ENCODE measurements at regions not wholly inside any gene's neighbourhood (a gene's known extent, or its start where the extent isn't known, plus 50 kb on each side); places are given as distances from the start of the nearest gene placed in this dataset.

DNA sequence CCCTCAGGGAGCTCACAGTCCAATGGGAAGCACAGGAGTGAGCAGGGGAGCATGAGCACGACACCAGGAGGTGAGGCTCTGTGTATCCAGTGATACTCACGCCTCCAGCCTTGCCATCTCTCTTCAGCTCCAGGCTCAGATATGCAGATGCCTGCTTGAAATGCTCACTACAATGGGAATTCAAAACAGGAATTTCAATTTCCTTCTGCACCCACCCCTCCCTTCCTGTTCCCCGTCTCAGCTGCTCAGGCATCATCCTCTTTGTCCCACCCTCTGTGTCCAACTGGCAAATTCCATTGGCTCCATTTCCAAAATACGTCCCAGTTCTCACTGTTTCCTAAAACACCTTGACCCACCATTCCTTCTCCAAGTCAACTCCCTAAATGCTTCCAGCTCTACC is 58.9 kb downstream of the FBXO2 start (continued):
- TF ChIP-seq, protein P1, sequence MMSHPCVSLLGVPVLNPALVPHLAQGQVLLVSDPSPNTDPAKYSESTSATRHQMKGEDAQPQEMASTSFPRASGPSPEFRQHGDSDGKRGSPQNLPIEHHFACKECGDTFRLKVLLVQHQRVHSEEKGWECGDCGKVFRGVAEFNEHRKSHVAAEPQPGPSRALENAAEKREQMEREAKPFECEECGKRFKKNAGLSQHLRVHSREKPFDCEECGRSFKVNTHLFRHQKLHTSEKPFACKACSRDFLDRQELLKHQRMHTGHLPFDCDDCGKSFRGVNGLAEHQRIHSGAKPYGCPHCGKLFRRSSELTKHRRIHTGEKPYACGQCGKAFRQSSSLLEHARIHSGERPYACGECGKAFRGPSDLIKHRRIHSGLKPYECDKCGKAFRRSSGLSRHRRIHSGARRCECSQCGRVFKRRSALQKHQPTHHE (CRISPR knock-in tag; IDR thresholded peaks at IDR 0.05; ENCODE audit: borderline replicate concordance), result no peak
- TF ChIP-seq U2AF1 (optimal IDR thresholded peaks at IDR 0.05; ENCODE audit: low read depth, low read length), result no peak
- TF ChIP-seq HES4 (CRISPR knock-in tag; IDR thresholded peaks at IDR 0.05; ENCODE audit: borderline replicate concordance), result no peak
- no peak for TF ChIP-seq ZFP82 (CRISPR knock-in tag; IDR thresholded peaks at IDR 0.05; ENCODE audit: borderline replicate concordance)

DNA sequence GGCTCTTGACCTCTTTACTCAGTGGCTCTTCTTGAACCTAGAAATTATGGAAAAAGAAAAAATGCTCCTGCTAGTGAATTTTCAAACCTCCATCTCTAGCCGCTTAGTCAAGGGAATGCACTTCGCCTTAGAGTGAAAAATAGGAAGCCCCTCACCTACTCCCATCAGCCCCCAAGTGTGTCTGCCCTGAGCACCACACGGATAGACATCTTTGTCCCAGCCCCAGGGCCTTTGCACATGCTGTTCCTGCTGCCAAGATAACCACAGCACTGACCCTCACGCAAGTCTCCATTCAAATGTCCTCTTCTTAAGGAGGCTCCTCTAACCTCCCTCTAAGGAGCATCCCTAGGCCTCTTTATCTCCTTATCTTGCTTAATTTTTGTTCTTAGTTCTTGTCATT is 59.6 kb downstream of the FBXO2 start:
- Histone ChIP-seq H3K27me3 (ENCODE audit: control insufficient read depth in 1 of 2, insufficient read depth in 2 of 2, low read length in 2 of 2) (peaks cover 3 to 29% of the 10 kb centered on the region in 2 experiments; a peak in 4 of 5 replicates), H3K27ac (ENCODE audit: extremely low read length, insufficient read depth, low read length) (no peak overlapping the region), H3K79me2 (ENCODE audit: insufficient read depth, low read length) (no peaks in the 10 kb centered on the region), H3K4me3 (replicated peaks in 1 of 3; ENCODE audit: insufficient read depth in 1 of 3, low read depth in 2 of 3, low read length in 3 of 3) (no peak overlapping the region), H3K9me3 (ENCODE audit: low read length) (no peaks in the 10 kb centered on the region), H3K36me3 (replicated peaks in 1 of 2; ENCODE audit: control insufficient read depth in 1 of 2, insufficient read depth in 2 of 2, low read length in 2 of 2) (no peaks in the 10 kb centered on the region), H4K20me1 (ENCODE audit: insufficient read depth, low read length) (no peaks in the 10 kb centered on the region), H2AFZ (ENCODE audit: low read length) (no peak overlapping the region), H3K9ac (ENCODE audit: insufficient read depth, low read depth, low read length) (no peak overlapping the region), H3K4me1 (ENCODE audit: insufficient read depth, low read length) (no peaks in the 10 kb centered on the region), H3K4me2 (ENCODE audit: low read depth, low read length) (no peak overlapping the region)
- ATAC-seq (no peak), FAIRE-seq (no peak), DNase-seq (ENCODE audit: low spot score) (no peak)
- POLR2A ChIA-PET, result no interaction called here
- CTCF ChIA-PET (ENCODE audit: low intra/inter-chr PET ratio, low total read pairs), result no interaction called here
- in situ Hi-C loops (cut with HindIII; ENCODE audit: extremely low pct_ligation_motif_present, low pct_unique_long_range_greater_than_20kb) (no loop called here), intact Hi-C loops (cut with micrococcal nuclease; ENCODE audit: unreplicated experiment) (no loop called here)
- WGBS (ENCODE audit: low lambda C conversion rate), result 53% methylated on average over 4 of the region's 4 CpGs
- BruUV-seq (replicated peaks), result no TSS peak
- TF ChIP-seq KDM1A (CRISPR knock-in tag; IDR thresholded peaks at IDR 0.05), result no peak
- TF ChIP-seq SMYD3 (CRISPR knock-in tag; IDR thresholded peaks at IDR 0.05), result no peak
- no peak for TF ChIP-seq ZNF605 (CRISPR knock-in tag; IDR thresholded peaks at IDR 0.05)
- TF ChIP-seq, protein P2, sequence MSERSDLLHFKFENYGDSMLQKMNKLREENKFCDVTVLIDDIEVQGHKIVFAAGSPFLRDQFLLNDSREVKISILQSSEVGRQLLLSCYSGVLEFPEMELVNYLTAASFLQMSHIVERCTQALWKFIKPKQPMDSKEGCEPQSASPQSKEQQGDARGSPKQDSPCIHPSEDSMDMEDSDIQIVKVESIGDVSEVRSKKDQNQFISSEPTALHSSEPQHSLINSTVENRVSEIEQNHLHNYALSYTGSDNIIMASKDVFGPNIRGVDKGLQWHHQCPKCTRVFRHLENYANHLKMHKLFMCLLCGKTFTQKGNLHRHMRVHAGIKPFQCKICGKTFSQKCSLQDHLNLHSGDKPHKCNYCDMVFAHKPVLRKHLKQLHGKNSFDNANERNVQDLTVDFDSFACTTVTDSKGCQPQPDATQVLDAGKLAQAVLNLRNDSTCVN (CRISPR knock-in tag; IDR thresholded peaks at IDR 0.05; ENCODE audit: borderline replicate concordance), result no peak
- no peak for TF ChIP-seq ZNF414 (CRISPR knock-in tag; IDR thresholded peaks at IDR 0.05)
- no peak for TF ChIP-seq PATZ1 (CRISPR knock-in tag; IDR thresholded peaks at IDR 0.05)
- TF ChIP-seq, protein P3, sequence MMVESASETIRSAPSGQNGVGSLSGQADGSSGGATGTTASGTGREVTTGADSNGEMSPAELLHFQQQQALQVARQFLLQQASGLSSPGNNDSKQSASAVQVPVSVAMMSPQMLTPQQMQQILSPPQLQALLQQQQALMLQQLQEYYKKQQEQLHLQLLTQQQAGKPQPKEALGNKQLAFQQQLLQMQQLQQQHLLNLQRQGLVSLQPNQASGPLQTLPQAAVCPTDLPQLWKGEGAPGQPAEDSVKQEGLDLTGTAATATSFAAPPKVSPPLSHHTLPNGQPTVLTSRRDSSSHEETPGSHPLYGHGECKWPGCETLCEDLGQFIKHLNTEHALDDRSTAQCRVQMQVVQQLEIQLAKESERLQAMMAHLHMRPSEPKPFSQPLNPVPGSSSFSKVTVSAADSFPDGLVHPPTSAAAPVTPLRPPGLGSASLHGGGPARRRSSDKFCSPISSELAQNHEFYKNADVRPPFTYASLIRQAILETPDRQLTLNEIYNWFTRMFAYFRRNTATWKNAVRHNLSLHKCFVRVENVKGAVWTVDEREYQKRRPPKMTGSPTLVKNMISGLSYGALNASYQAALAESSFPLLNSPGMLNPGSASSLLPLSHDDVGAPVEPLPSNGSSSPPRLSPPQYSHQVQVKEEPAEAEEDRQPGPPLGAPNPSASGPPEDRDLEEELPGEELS (CRISPR knock-in tag; IDR thresholded peaks at IDR 0.05), result no peak
- TF ChIP-seq ISL2 (CRISPR knock-in tag; IDR thresholded peaks at IDR 0.05), result no peak
- no peak for TF ChIP-seq ZBTB42 (CRISPR knock-in tag; IDR thresholded peaks at IDR 0.05)
- TF ChIP-seq TCF7 (IDR thresholded peaks at IDR 0.05; ENCODE audit: low read depth), result no peak
- no peak for TF ChIP-seq FOXJ3 (CRISPR knock-in tag; IDR thresholded peaks at IDR 0.05; ENCODE audit: borderline replicate concordance)
- no peak for TF ChIP-seq IRF2 (CRISPR knock-in tag; IDR thresholded peaks at IDR 0.05)
- TF ChIP-seq, protein P4, sequence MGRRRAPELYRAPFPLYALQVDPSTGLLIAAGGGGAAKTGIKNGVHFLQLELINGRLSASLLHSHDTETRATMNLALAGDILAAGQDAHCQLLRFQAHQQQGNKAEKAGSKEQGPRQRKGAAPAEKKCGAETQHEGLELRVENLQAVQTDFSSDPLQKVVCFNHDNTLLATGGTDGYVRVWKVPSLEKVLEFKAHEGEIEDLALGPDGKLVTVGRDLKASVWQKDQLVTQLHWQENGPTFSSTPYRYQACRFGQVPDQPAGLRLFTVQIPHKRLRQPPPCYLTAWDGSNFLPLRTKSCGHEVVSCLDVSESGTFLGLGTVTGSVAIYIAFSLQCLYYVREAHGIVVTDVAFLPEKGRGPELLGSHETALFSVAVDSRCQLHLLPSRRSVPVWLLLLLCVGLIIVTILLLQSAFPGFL (CRISPR knock-in tag; IDR thresholded peaks at IDR 0.05), result no peak

Data from HepG2 (cell line).